COLO668 (cell line): ENCODE measurements at regions not wholly inside any gene's neighbourhood (a gene's known extent, or its start where the extent isn't known, plus 50 kb on each side); places are given as distances from the start of the nearest gene placed in this dataset.
"Not testable (repeated sequence)": the region's sequence is repeated elsewhere in the genome, so short reads cannot be mapped to it uniquely, and the experiment has no call there.

Source experiments
- DNase-seq: peaks from one replicate; lab custom pipeline; 2025; ENCODE audit not compliant: unreplicated experiment; lab: John Stamatoyannopoulos, UW

- DNase-seq, result no peak
Observed at GRCh38 chr2:237240252-237240651, 154.6 kb downstream of the COPS8 start.

- not testable (repeated sequence) for DNase-seq
Observed at GRCh38 chr2:237240868-237241267, 155.2 kb downstream of the COPS8 start.

GRCh38 chr2:237242091-237242536 is 156.4 kb downstream of the COPS8 start:
- no peak for DNase-seq

GRCh38 chr2:237243487-237243886 is 157.8 kb downstream of the COPS8 start:
- no peak for DNase-seq

- DNase-seq, result no peak
Observed at GRCh38 chr2:237244178-237244577, 158.5 kb downstream of the COPS8 start.

- no peak for DNase-seq
Observed at GRCh38 chr2:237244976-237245646, 159.4 kb downstream of the COPS8 start.

GRCh38 chr2:237250599-237250998 is 163.4 kb downstream of the COL6A3 start:
- no peak for DNase-seq

GRCh38 chr2:237251986-237252385 is 162.0 kb downstream of the COL6A3 start:
- no peak for DNase-seq

- no peak for DNase-seq
Observed at GRCh38 chr2:237253046-237253702, 160.8 kb downstream of the COL6A3 start.

- no peak for DNase-seq
Observed at GRCh38 chr2:237254369-237254861, 159.5 kb downstream of the COL6A3 start.

GRCh38 chr2:237254911-237255578 is 158.9 kb downstream of the COL6A3 start:
- DNase-seq, result no peak

- no peak for DNase-seq
Observed at GRCh38 chr2:237256887-237257286, 157.1 kb downstream of the COL6A3 start.

- DNase-seq, result no peak
Observed at GRCh38 chr2:237257471-237257951, 156.5 kb downstream of the COL6A3 start.

GRCh38 chr2:237258116-237258515 is 155.8 kb downstream of the COL6A3 start:
- no peak for DNase-seq

- no peak for DNase-seq
Observed at GRCh38 chr2:237258615-237259014, 155.3 kb downstream of the COL6A3 start.

GRCh38 chr2:237259201-237259600 is 154.8 kb downstream of the COL6A3 start:
- no peak for DNase-seq

GRCh38 chr2:237260039-237260620 is 153.8 kb downstream of the COL6A3 start:
- DNase-seq, result no peak

GRCh38 chr2:237260686-237261085 is 153.3 kb downstream of the COL6A3 start:
- no peak for DNase-seq

- no peak for DNase-seq
Observed at GRCh38 chr2:237261327-237261726, 152.6 kb downstream of the COL6A3 start.

GRCh38 chr2:237262838-237263771 is 150.9 kb downstream of the COL6A3 start:
- no peak for DNase-seq
